ENCODE measurements at regions not wholly inside any gene's neighbourhood (a gene's known extent, or its start where the extent isn't known, plus 50 kb on each side); places are given as distances from the start of the nearest gene placed in this dataset.

- H3K4me2 ChIP-seq (ENCODE audit: low read length) = no peak overlapping the region
- TF ChIP-seq REST (IDR thresholded peaks at IDR 0.05; ENCODE audit: borderline replicate concordance) (no peak), MXI1 (conservative IDR thresholded peaks at IDR 0.05; ENCODE audit: poor library complexity, severe bottlenecking) (no peak), CTCF (IDR thresholded peaks at IDR 0.05; ENCODE audit: poor library complexity, severe bottlenecking) (no peak), SMC3 (conservative IDR thresholded peaks at IDR 0.05; ENCODE audit: poor library complexity) (no peak), RAD21 (conservative IDR thresholded peaks at IDR 0.05) (no peak), EZH2 (IDR thresholded peaks at IDR 0.05; ENCODE audit: borderline replicate concordance, insufficient read depth, low read length, poor library complexity, severe bottlenecking) (no peak), EP300 (conservative IDR thresholded peaks at IDR 0.05; ENCODE audit: poor library complexity, severe bottlenecking) (no peak), POLR2AphosphoS5 (IDR thresholded peaks at IDR 0.05) (no peak), TAF1 (IDR thresholded peaks at IDR 0.05; ENCODE audit: low read depth) (no peak)
- no peaks in the 10 kb centered on the region for H3F3A ChIP-seq (ENCODE audit: insufficient read depth, low read length, poor library complexity, severe bottlenecking)
Measured at GRCh38 chr17:79356839-79357447, 253.9 kb downstream of the RBFOX3 start.

GRCh38 chr17:79355165-79355564 is 255.7 kb downstream of the RBFOX3 start:
- Histone ChIP-seq H2AFZ (ENCODE audit: low read depth, low read length) (no peak overlapping the region), H3K36me3 (ENCODE audit: insufficient read depth, low read length) (no peaks in the 10 kb centered on the region), H4K20me1 (ENCODE audit: insufficient read depth) (no peaks in the 10 kb centered on the region), H3K4me2 (ENCODE audit: low read length) (no peak overlapping the region), H3F3A (ENCODE audit: insufficient read depth, low read length, poor library complexity, severe bottlenecking) (no peaks in the 10 kb centered on the region), H3K9me2 (ENCODE audit: insufficient read depth, low read length) (no peaks in the 10 kb centered on the region), H3K9ac (ENCODE audit: low read length) (no peak overlapping the region), H3K4me3 (ENCODE audit: low read length) (no peak overlapping the region), H3K79me2 (replicated peaks; ENCODE audit: insufficient read depth, low read length) (no peaks in the 10 kb centered on the region), H3K27ac (ENCODE audit: low read length) (no peak overlapping the region), H3K9me3 (ENCODE audit: low read length) (no peaks in the 10 kb centered on the region), H3K27me3 (ENCODE audit: insufficient read depth, low read depth, low read length) (no peaks in the 10 kb centered on the region)
- TF ChIP-seq EZH2 (IDR thresholded peaks at IDR 0.05; ENCODE audit: borderline replicate concordance, insufficient read depth, low read length, poor library complexity, severe bottlenecking) (no peak), RAD21 (conservative IDR thresholded peaks at IDR 0.05) (no peak), MXI1 (conservative IDR thresholded peaks at IDR 0.05; ENCODE audit: poor library complexity, severe bottlenecking) (no peak), CTCF (IDR thresholded peaks at IDR 0.05; ENCODE audit: poor library complexity, severe bottlenecking) (no peak), EP300 (conservative IDR thresholded peaks at IDR 0.05; ENCODE audit: poor library complexity, severe bottlenecking) (no peak), SMC3 (conservative IDR thresholded peaks at IDR 0.05; ENCODE audit: poor library complexity) (no peak), POLR2AphosphoS5 (IDR thresholded peaks at IDR 0.05) (no peak), REST (IDR thresholded peaks at IDR 0.05; ENCODE audit: borderline replicate concordance) (no peak)

More at GRCh38 chr17:79356839-79357447, 253.9 kb downstream of the RBFOX3 start:
- Histone ChIP-seq H3K36me3 (ENCODE audit: insufficient read depth, low read length) (no peaks in the 10 kb centered on the region), H3K9me3 (ENCODE audit: low read length) (no peaks in the 10 kb centered on the region), H3K9me2 (ENCODE audit: insufficient read depth, low read length) (no peaks in the 10 kb centered on the region), H3K79me2 (replicated peaks; ENCODE audit: insufficient read depth, low read length) (no peaks in the 10 kb centered on the region), H3K27ac (ENCODE audit: low read length) (no peak overlapping the region), H2AFZ (ENCODE audit: low read depth, low read length) (no peak overlapping the region), H3K27me3 (ENCODE audit: insufficient read depth, low read depth, low read length) (no peaks in the 10 kb centered on the region), H3K4me3 (ENCODE audit: low read length) (no peak overlapping the region), H3K9ac (ENCODE audit: low read length) (no peak overlapping the region), H4K20me1 (ENCODE audit: insufficient read depth) (no peaks in the 10 kb centered on the region)

Data from neural cell (in vitro differentiated cells).